ENCODE measurements at regions not wholly inside any gene's neighbourhood (a gene's known extent, or its start where the extent isn't known, plus 50 kb on each side); places are given as distances from the start of the nearest gene placed in this dataset.

DNA sequence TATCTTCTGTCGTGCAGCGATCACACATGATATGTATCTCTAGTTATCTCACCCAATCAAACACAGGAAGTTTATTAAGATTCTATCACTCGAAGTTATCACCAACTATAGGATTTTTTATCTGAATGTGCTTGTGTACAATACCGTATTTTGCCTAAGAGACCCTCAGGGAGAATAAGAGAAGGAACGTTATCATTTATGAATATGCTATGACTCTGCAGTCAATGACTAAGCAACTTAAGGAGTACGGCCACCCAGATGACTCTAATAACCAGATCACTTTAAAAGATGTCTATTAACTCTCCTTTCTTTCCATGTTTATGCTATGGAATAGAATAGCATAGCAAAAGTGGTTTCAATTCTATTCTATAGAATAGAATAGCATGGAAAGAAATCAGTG is 486.4 kb downstream of the BCL11B start:
- Histone ChIP-seq H3K4me3 (ENCODE audit: low read length) (no peak overlapping the region), H3K27me3 (ENCODE audit: control insufficient read depth, insufficient read depth, low read length) (no peaks in the 10 kb centered on the region), H3K36me3 (ENCODE audit: insufficient read depth, low read length) (no peaks in the 10 kb centered on the region), H3K9me3 (replicated peaks; ENCODE audit: low read length) (peaks cover 33% of the 10 kb centered on the region), H3K9ac (ENCODE audit: low read depth, low read length) (no peak overlapping the region), H3K4me1 (ENCODE audit: control insufficient read depth, insufficient read depth, low read length) (no peaks in the 10 kb centered on the region), H3K4me2 (ENCODE audit: low read length) (no peak overlapping the region)

DNA sequence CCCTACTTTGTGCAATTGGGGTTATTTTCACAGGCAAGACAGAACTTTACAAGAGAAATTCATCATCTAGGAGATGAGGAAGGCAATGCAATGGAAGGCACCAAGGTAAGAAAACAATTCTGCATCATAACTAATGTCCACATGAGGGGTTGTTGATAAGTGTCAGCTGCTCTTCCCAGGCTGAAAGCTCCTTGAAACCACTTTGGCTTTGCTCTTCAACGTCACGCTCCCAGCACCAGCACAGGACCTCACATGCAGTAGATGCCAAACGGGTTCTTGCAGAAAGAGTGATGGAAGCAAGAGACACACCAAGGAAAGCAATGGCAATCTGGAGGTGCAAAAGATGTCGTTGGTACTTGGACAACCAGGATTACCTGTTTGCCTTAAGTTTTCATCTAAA is 485.5 kb downstream of the BCL11B start:
- Histone ChIP-seq H3K9ac (ENCODE audit: low read depth, low read length) (no peak overlapping the region), H3K9me3 (replicated peaks; ENCODE audit: low read length) (peaks cover 34% of the 10 kb centered on the region), H3K4me2 (ENCODE audit: low read length) (no peak overlapping the region), H3K36me3 (ENCODE audit: insufficient read depth, low read length) (no peaks in the 10 kb centered on the region), H3K4me3 (ENCODE audit: low read length) (no peak overlapping the region), H3K4me1 (ENCODE audit: control insufficient read depth, insufficient read depth, low read length) (no peaks in the 10 kb centered on the region), H3K27me3 (ENCODE audit: control insufficient read depth, insufficient read depth, low read length) (no peaks in the 10 kb centered on the region)

DNA sequence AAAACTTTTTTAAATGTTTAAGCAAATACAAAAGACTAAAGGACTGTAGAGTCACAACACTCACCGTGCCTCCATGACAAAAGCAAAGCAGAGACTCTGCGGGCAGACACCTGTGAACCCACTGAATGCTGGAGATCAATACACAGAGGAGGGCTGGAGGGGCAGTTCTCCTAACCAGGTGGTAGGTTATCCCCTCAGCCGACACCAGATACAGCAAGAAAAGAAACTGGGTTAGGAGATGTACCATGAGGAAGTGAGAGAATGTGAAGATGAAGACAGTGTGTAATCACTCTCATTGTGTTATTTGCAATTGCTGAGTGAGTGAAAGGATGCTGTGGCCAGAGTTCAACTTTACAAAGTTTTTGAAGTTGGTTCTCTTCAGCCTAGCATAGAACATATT is 480.3 kb downstream of the BCL11B start:
- H3K4me1 ChIP-seq (ENCODE audit: control insufficient read depth, insufficient read depth, low read length) = no peaks in the 10 kb centered on the region

DNA sequence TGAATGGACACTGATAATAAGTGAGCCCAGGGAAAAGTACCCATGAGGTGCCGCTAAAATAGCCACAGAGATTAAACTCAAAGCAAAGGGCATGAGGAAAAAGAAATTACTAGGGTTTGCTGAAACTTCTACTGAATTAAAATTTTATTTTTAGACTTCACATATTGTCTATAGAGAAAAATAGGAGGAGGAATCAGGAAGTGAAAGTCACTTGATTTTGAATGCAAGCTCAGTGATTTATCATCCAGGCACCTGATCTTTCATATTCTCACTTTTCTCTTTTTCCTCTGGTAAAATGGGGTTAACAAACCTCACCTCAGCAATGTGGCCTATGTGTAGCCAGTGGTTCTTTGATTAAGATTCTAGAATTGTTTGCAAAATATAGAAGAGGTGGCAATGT is 479.8 kb downstream of the BCL11B start:
- peaks cover 11% of the 10 kb centered on the region for H3K9me3 ChIP-seq (replicated peaks; ENCODE audit: low read length)
- no peak overlapping the region for H3K9ac ChIP-seq (ENCODE audit: low read depth, low read length)
- no peaks in the 10 kb centered on the region for H3K36me3 ChIP-seq (ENCODE audit: insufficient read depth, low read length)
- H3K4me1 ChIP-seq (ENCODE audit: control insufficient read depth, insufficient read depth, low read length) = no peaks in the 10 kb centered on the region
- no peak overlapping the region for H3K4me3 ChIP-seq (ENCODE audit: low read length)
- H3K27me3 ChIP-seq (ENCODE audit: control insufficient read depth, insufficient read depth, low read length) = no peaks in the 10 kb centered on the region
- no peak overlapping the region for H3K4me2 ChIP-seq (ENCODE audit: low read length)

More for the DNA sequence above, 480.3 kb downstream of the BCL11B start:
- Histone ChIP-seq H3K9me3 (replicated peaks; ENCODE audit: low read length) (peaks cover 11% of the 10 kb centered on the region), H3K4me3 (ENCODE audit: low read length) (no peak overlapping the region), H3K27me3 (ENCODE audit: control insufficient read depth, insufficient read depth, low read length) (no peaks in the 10 kb centered on the region), H3K4me2 (ENCODE audit: low read length) (no peak overlapping the region), H3K9ac (ENCODE audit: low read depth, low read length) (no peak overlapping the region), H3K36me3 (ENCODE audit: insufficient read depth, low read length) (no peaks in the 10 kb centered on the region)

DNA sequence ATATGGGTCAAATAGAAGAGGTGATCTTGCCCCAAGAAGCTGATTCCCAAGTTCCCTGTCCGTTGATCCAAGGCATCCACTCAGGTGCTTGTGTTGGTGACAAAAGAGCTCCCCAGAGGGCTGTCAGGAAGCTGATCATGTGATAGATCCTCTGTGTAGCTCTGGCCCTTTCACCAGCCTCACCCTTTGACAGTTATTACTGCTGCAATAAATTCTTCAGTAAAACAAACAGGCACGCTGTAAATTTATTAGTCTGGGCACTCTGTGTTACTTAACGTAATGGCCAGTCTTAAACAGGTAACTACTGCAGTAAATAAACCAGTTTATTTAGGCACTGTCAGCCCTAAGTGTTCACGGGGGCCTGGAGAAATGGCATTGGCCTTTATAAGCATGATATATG is 473.9 kb downstream of the BCL11B start:
- H3K36me3 ChIP-seq (ENCODE audit: insufficient read depth, low read length) = no peaks in the 10 kb centered on the region
- no peaks in the 10 kb centered on the region for H3K27me3 ChIP-seq (ENCODE audit: control insufficient read depth, insufficient read depth, low read length)
- H3K9ac ChIP-seq (ENCODE audit: low read depth, low read length) = no peak overlapping the region
- H3K4me1 ChIP-seq (ENCODE audit: control insufficient read depth, insufficient read depth, low read length) = no peaks in the 10 kb centered on the region
- H3K4me3 ChIP-seq (ENCODE audit: low read length) = no peak overlapping the region
- H3K4me2 ChIP-seq (ENCODE audit: low read length) = no peak overlapping the region
- H3K9me3 ChIP-seq (replicated peaks; ENCODE audit: low read length) = peaks cover 10% of the 10 kb centered on the region

DNA sequence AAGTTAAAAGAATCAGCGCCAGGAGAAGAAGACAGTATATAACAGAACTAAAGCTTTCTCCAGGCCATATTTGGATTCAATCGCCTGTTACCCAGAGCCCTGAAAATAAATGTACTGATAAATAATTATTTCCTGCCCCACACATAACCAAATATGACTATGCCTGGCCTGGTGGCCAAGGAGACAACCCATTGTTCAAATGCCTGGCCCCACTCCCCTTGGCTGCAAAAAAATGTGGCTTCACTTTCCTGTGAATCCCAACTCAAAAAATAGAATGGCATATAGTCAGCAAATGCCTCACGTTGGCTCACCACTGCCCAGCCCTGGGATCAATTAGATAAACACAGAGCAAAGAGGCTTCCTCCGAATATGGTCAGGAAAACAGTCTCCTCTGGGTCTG is 472.1 kb downstream of the BCL11B start:
- H3K9me3 ChIP-seq (replicated peaks; ENCODE audit: low read length) = peaks cover 16% of the 10 kb centered on the region
- H3K4me3 ChIP-seq (ENCODE audit: low read length) = no peak overlapping the region
- no peaks in the 10 kb centered on the region for H3K27me3 ChIP-seq (ENCODE audit: control insufficient read depth, insufficient read depth, low read length)
- no peaks in the 10 kb centered on the region for H3K36me3 ChIP-seq (ENCODE audit: insufficient read depth, low read length)
- H3K4me2 ChIP-seq (ENCODE audit: low read length) = no peak overlapping the region
- no peaks in the 10 kb centered on the region for H3K4me1 ChIP-seq (ENCODE audit: control insufficient read depth, insufficient read depth, low read length)
- no peak overlapping the region for H3K9ac ChIP-seq (ENCODE audit: low read depth, low read length)

DNA sequence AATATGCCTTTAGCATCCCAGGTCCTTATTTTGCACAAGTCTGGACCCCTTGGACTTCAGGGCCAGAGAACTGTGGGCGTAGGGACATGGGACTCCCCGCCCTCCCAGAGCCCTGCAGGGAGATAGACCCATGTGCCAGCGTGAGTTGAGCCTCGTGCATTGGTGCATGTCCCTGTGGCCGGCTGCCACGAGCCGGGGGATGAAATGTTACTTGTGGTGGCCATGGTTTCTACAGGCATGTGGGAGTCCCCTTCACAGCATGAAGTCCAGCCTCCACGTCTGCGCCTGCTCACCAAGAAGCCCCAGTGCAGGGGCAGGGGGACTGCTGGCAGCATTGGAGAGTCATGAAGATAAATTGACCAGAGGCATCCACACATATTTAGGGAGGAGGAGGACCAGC is 470.0 kb downstream of the BCL11B start:
- no peak overlapping the region for H3K4me3 ChIP-seq (ENCODE audit: low read length)
- no peaks in the 10 kb centered on the region for H3K36me3 ChIP-seq (ENCODE audit: insufficient read depth, low read length)
- H3K4me1 ChIP-seq (ENCODE audit: control insufficient read depth, insufficient read depth, low read length) = no peaks in the 10 kb centered on the region
- H3K4me2 ChIP-seq (ENCODE audit: low read length) = no peak overlapping the region
- no peaks in the 10 kb centered on the region for H3K27me3 ChIP-seq (ENCODE audit: control insufficient read depth, insufficient read depth, low read length)
- no peak overlapping the region for H3K9ac ChIP-seq (ENCODE audit: low read depth, low read length)
- peaks cover 16% of the 10 kb centered on the region for H3K9me3 ChIP-seq (replicated peaks; ENCODE audit: low read length)

DNA sequence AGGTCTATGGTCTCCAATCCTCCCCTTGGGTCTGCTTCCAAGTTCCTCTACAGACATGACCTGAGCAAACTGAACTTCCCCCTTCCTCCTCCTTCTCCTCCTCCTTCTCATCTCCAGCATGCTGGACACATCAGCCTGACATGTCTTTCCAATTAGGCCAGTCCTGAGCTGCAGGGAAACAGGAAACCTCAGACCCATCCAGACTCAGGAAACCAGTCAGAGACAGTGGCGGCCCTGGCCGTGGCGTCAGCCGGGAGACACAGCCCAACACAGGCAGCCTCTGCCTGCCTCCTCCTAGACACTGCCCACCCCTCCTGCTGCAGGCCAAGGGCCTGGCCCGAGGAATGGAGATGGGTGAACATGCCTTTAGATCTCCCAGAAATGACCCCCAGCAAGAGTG is 468.8 kb downstream of the BCL11B start:
- no peak overlapping the region for H3K9ac ChIP-seq (ENCODE audit: low read depth, low read length)
- peaks cover 11% of the 10 kb centered on the region for H3K9me3 ChIP-seq (replicated peaks; ENCODE audit: low read length)
- H3K36me3 ChIP-seq (ENCODE audit: insufficient read depth, low read length) = no peaks in the 10 kb centered on the region
- no peaks in the 10 kb centered on the region for H3K4me1 ChIP-seq (ENCODE audit: control insufficient read depth, insufficient read depth, low read length)
- H3K4me2 ChIP-seq (ENCODE audit: low read length) = no peak overlapping the region
- no peak overlapping the region for H3K4me3 ChIP-seq (ENCODE audit: low read length)
- no peaks in the 10 kb centered on the region for H3K27me3 ChIP-seq (ENCODE audit: control insufficient read depth, insufficient read depth, low read length)

DNA sequence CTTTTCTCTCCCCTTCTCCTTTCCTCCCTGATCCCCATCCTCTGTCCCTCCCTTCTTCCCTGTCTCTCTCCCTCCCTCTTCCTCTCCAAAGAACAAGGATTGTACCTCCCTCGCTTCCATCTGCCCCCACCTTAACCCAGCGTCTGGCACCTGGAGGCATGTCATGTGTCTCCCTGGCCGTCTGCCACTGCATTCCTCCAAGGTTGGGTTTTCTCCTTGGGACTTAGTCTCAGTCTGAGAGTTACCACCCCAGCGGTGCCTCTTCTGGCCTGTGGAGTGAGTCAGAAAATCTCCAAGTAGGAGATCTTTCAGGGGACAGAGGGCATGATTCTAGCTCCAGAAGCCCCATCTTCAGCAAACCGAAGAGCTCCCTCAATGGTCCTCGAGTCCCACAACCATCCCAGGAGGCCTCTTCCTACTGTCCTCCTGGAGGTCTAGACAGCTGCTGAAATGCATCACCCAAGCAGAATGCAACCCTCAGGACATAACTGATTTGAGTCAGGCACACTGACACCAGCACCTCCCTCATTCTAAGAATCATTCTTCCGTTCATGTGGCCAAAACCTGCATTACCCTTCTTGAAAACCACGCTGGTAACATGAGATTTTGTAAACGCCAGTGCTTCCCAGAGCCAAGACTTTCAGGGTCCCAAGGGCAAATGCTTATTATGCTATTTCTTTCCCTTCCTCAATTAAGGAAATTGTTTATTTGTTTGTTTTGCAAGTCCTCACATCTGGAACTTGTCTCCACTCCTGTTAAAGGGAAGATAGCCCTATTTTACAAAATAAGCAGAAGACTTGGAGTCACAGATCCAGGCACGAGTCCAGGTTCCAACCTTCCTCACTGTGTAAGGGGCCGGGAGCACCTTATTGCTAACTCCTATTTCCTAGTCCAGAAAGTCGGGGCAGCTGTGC is 463.2 kb downstream of the BCL11B start:
- peaks cover 6% of the 10 kb centered on the region for H3K9me3 ChIP-seq (replicated peaks; ENCODE audit: low read length)
- no peaks in the 10 kb centered on the region for H3K36me3 ChIP-seq (ENCODE audit: insufficient read depth, low read length)
- no peak overlapping the region for H3K9ac ChIP-seq (ENCODE audit: low read depth, low read length)
- H3K4me3 ChIP-seq (ENCODE audit: low read length) = no peak overlapping the region
- H3K4me1 ChIP-seq (ENCODE audit: control insufficient read depth, insufficient read depth, low read length) = no peaks in the 10 kb centered on the region
- H3K4me2 ChIP-seq (ENCODE audit: low read length) = no peak overlapping the region
- H3K27me3 ChIP-seq (ENCODE audit: control insufficient read depth, insufficient read depth, low read length) = no peaks in the 10 kb centered on the region

DNA sequence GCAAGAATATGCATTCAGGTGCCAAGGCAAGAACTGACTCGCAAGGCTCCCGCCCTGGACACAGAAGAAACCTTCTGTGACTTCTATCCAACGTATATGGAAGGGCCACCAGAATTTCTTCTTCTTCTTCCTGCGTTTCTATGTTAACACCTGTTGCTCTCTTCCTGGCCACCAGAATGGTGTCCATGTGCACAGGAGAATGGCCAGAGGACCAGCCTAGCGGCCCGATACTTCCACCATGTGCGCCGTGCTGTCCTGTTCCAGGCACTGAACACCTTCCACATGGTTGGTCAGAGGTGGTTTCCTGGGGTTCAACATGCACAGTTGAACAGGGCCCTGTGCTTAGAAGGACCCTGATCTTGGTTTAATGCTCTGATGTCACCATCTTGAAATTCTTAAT is 455.8 kb downstream of the BCL11B start:
- Histone ChIP-seq H3K36me3 (ENCODE audit: insufficient read depth, low read length) (no peaks in the 10 kb centered on the region), H3K4me3 (ENCODE audit: low read length) (no peak overlapping the region), H3K9ac (ENCODE audit: low read depth, low read length) (no peak overlapping the region), H3K4me1 (ENCODE audit: control insufficient read depth, insufficient read depth, low read length) (no peaks in the 10 kb centered on the region), H3K27me3 (ENCODE audit: control insufficient read depth, insufficient read depth, low read length) (no peaks in the 10 kb centered on the region), H3K4me2 (ENCODE audit: low read length) (no peak overlapping the region), H3K9me3 (replicated peaks; ENCODE audit: low read length) (peaks cover 7% of the 10 kb centered on the region)

DNA sequence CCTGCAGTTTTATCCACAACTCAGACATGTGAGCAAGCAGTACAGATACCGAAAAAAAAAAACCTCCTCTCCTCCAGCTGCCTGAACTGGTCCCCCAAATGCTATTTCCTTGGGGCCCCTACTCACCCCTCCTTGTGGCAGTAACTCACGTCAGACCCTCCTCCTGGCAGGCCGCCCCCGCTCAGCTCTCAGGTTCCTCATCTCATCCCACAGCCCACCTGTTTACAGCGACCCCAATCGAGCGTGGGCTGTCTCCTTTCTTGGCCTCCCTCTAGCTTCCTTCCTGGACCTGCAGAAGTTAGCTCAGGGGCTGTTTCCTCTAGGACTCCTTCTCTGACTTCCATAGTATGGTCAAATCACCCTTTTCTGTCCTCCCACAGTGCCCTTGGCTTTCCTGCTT is 455.3 kb downstream of the BCL11B start:
- Histone ChIP-seq H3K9me3 (replicated peaks; ENCODE audit: low read length) (peaks cover 7% of the 10 kb centered on the region), H3K27me3 (ENCODE audit: control insufficient read depth, insufficient read depth, low read length) (no peaks in the 10 kb centered on the region), H3K9ac (ENCODE audit: low read depth, low read length) (no peak overlapping the region), H3K4me1 (ENCODE audit: control insufficient read depth, insufficient read depth, low read length) (no peaks in the 10 kb centered on the region), H3K4me2 (ENCODE audit: low read length) (no peak overlapping the region), H3K4me3 (ENCODE audit: low read length) (no peak overlapping the region), H3K36me3 (ENCODE audit: insufficient read depth, low read length) (no peaks in the 10 kb centered on the region)

Measured in skeletal muscle satellite cell (primary cell).